ENCODE measurements at regions not wholly inside any gene's neighbourhood (a gene's known extent, or its start where the extent isn't known, plus 50 kb on each side); places are given as distances from the start of the nearest gene placed in this dataset.

DNA sequence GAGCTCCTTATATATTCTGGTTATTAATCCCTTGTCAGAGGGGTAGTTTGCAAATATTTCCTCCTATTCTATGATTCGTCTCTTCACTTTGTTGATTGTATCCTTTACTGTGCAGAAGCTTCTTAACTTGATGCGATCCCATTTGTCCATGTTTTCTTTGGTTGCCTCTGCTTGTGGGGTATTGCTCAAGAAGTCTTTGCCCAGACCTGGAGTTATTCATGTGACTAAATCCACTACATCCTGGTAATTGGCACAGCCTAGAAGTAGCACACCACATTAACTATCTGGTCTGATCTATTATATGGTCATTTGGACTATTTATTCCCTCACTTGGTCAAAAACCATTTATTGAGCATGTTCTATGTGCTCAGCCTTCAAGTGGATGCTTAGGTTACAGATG is 164.8 kb upstream of the ATP11B start:
- no peak overlapping the region for H3K27ac ChIP-seq
- DNase-seq (ENCODE audit: low read depth in 1 of 2, low spot score in 1 of 2): no peak
- H3K4me3 ChIP-seq: no peak overlapping the region
- no peaks in the 10 kb centered on the region for H3K4me1 ChIP-seq (ENCODE audit: low read depth)
- TF ChIP-seq, protein P1, sequence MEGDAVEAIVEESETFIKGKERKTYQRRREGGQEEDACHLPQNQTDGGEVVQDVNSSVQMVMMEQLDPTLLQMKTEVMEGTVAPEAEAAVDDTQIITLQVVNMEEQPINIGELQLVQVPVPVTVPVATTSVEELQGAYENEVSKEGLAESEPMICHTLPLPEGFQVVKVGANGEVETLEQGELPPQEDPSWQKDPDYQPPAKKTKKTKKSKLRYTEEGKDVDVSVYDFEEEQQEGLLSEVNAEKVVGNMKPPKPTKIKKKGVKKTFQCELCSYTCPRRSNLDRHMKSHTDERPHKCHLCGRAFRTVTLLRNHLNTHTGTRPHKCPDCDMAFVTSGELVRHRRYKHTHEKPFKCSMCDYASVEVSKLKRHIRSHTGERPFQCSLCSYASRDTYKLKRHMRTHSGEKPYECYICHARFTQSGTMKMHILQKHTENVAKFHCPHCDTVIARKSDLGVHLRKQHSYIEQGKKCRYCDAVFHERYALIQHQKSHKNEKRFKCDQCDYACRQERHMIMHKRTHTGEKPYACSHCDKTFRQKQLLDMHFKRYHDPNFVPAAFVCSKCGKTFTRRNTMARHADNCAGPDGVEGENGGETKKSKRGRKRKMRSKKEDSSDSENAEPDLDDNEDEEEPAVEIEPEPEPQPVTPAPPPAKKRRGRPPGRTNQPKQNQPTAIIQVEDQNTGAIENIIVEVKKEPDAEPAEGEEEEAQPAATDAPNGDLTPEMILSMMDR (IDR thresholded peaks at IDR 0.05; ENCODE audit: low read depth, low read length): no peak
- no peaks in the 10 kb centered on the region for H3K36me3 ChIP-seq
- no peaks in the 10 kb centered on the region for H3K27me3 ChIP-seq
- no peaks in the 10 kb centered on the region for H3K9me3 ChIP-seq (ENCODE audit: low read depth)

DNA sequence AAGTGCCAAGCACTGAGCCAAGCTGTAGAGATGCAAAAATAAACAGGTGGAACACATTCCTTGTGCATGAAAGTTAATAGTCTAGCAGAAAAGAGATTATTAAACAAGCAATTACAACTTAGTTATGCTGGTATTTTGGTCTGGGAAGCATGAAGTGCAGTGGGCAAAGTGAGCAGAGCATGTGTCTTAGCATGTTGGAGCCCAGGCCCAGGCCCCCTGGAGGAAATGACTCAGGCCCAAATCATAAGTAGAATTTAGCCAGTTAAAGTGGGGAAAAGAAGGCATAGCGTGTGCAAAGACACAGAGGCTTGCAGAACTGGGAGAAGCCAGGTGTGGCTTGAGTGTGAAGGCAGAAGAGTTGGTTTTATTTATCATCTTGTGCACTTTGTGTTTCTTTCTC is 163.8 kb upstream of the ATP11B start:
- Histone ChIP-seq H3K4me3 (no peak overlapping the region), H3K36me3 (no peaks in the 10 kb centered on the region), H3K4me1 (ENCODE audit: low read depth) (no peaks in the 10 kb centered on the region), H3K27me3 (no peaks in the 10 kb centered on the region), H3K27ac (no peak overlapping the region), H3K9me3 (ENCODE audit: low read depth) (no peaks in the 10 kb centered on the region)
- TF ChIP-seq, protein P1 (IDR thresholded peaks at IDR 0.05; ENCODE audit: low read depth, low read length): no peak
- no peak for DNase-seq (ENCODE audit: low read depth in 1 of 2, low spot score in 1 of 2)

DNA sequence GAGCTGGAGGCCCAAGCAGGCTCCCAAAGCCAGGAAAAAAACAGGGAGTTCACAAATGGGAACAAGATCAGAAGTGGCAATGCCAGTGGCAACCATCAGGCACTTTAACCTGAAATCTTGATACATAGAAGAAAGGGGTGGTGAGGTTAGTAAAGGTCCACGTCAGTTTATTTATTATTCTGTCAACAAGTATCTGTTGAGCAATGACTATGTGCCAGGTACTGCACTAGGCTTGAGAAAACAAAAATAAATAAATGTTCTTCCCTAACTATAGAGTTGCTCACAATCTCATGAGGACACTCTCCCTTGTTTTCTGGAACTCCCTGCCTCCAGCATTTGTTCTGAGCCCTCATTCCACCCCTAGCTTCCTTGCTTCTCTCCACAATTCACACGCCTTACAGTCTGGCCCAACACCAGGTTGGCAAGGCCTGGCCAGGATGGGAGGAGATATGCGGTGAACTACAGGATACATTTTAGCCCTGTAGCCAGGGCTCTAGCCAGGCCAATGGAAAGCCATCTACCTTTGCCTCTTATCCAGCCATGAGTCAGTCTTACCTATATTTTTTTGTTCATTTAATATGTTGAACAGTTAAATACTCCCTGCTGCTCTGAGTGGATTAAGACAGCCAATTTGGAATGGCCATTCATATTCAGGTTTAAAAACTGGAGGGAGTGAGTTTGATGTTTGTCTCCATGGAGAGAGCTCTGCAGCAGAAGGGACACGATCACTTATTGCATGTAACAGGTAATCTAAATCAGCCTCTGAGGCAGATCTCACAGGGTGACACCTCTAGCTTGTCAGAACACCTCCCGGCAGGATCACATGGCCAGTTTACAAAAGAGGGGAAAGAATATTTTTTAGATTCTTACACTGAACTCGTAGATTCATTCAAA is 161.9 kb upstream of the ATP11B start:
- Histone ChIP-seq H3K27me3 (no peaks in the 10 kb centered on the region), H3K4me3 (no peak overlapping the region), H3K4me1 (ENCODE audit: low read depth) (no peaks in the 10 kb centered on the region), H3K27ac (no peak overlapping the region), H3K36me3 (no peaks in the 10 kb centered on the region), H3K9me3 (ENCODE audit: low read depth) (no peaks in the 10 kb centered on the region)
- no peak for DNase-seq (ENCODE audit: low read depth in 1 of 2, low spot score in 1 of 2)
- TF ChIP-seq, protein P1 (IDR thresholded peaks at IDR 0.05; ENCODE audit: low read depth, low read length): no peak

DNA sequence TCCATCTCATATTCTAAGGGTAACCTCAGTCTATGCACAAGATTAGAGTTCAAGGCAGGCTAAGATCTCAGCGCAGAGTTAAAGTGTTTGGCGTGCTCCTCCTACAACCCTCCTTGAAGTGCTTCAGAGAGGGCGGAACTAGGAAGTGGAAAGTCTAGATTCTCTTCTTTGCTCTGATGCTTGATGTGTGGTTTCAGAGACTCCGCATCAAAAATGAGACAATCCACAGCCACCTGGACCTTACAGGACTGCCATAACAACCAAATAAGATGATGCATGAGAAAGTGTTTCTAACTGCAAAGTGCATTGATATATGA is 161.3 kb upstream of the ATP11B start:
- Histone ChIP-seq H3K27ac (no peak overlapping the region), H3K4me3 (no peak overlapping the region), H3K9me3 (ENCODE audit: low read depth) (no peaks in the 10 kb centered on the region), H3K27me3 (no peaks in the 10 kb centered on the region), H3K4me1 (ENCODE audit: low read depth) (no peaks in the 10 kb centered on the region), H3K36me3 (no peaks in the 10 kb centered on the region)
- TF ChIP-seq, protein P1 (IDR thresholded peaks at IDR 0.05; ENCODE audit: low read depth, low read length): no peak
- no peak for DNase-seq (ENCODE audit: low read depth in 1 of 2, low spot score in 1 of 2)

DNA sequence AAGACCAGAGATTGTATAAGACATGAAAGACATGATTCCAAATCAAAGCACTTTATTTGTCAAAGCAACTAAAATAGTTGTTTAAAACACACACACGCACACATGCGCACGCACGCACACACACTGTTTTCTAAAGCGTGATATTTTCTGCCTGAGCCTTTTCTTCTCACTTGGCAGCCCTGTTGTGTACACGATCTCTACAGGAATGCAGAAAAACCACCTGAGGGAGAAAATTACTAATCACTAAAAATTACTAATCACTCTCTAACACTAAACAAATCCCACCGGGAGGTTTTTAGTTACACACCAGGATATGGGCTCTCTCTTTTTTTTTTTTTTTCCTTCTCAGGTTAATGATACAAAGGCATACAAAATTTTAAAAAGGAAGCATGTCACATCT is 160.1 kb upstream of the ATP11B start:
- TF ChIP-seq, protein P1 (IDR thresholded peaks at IDR 0.05; ENCODE audit: low read depth, low read length): no peak
- Histone ChIP-seq H3K4me3 (no peak overlapping the region), H3K36me3 (no peaks in the 10 kb centered on the region), H3K27ac (no peak overlapping the region), H3K9me3 (ENCODE audit: low read depth) (no peaks in the 10 kb centered on the region), H3K27me3 (no peaks in the 10 kb centered on the region), H3K4me1 (ENCODE audit: low read depth) (no peaks in the 10 kb centered on the region)
- DNase-seq (ENCODE audit: low read depth in 1 of 2, low spot score in 1 of 2): no peak
